CD8-positive, alpha-beta memory T cell (primary cell): ENCODE measurements at regions not wholly inside any gene's neighbourhood (a gene's known extent, or its start where the extent isn't known, plus 50 kb on each side); places are given as distances from the start of the nearest gene placed in this dataset.
A peak's percentile ranks its signal among the peaks of the same experiment; 100 is the strongest.
"Not testable (repeated sequence)": the region's sequence is repeated elsewhere in the genome, so short reads cannot be mapped to it uniquely, and the experiment has no call there.

Experiments used
- CTCF ChIA-PET: fragments of 350-600 bp; sonication (Branson Sonifier 250); formaldehyde crosslinking; loops from one replicate; lab custom pipeline; 2021; ENCODE audit warnings: antibody characterized with exemption; lab: Charles Lee
- POLR2A ChIA-PET: fragments of 350-600 bp; sonication (Branson Sonifier 250); formaldehyde crosslinking; loops from one replicate; lab custom pipeline; 2021; ENCODE audit warnings: antibody characterized with exemption; lab: Charles Lee
- DNase-seq, 5 donors: peaks; one replicate each; pipeline versions ENCODE4 v3.0.0 to v3.0.0-alpha.2; 2020 to 2022; ENCODE audit warnings: mixed read lengths in 1 of 5
- H3K27ac ChIP-seq: one replicate; pipeline ENCODE4 v1.7.0; 2013; ENCODE audit warnings: low read depth, mild to moderate bottlenecking, low read length, moderate library complexity
- H3K27me3 ChIP-seq: 2 replicates; pipeline ENCODE4 v1.7.0; 2013; ENCODE audit warnings: low read length, mild to moderate bottlenecking; ENCODE audit not compliant: insufficient read depth, poor library complexity, severe bottlenecking
- H3K36me3 ChIP-seq: 2 replicates; pipeline ENCODE4 v1.7.0; 2013; ENCODE audit warnings: mild to moderate bottlenecking, low read length, moderate library complexity; ENCODE audit not compliant: insufficient read depth
- H3K4me1 ChIP-seq: 2 replicates; pipeline ENCODE4 v1.7.0; 2013; ENCODE audit warnings: mild to moderate bottlenecking, low read length, moderate library complexity; ENCODE audit not compliant: insufficient read depth
- H3K4me3 ChIP-seq: 2 replicates; pipeline ENCODE4 v1.7.0; 2013; ENCODE audit warnings: mild to moderate bottlenecking, low read length
- H3K9me3 ChIP-seq: 2 replicates; pipeline ENCODE4 v1.7.0; 2013; ENCODE audit warnings: mild to moderate bottlenecking, low read length
- H3K27ac Mint-ChIP-seq, 8 donors: one replicate each; pipeline ENCODE4 v1.8.0; 2020 to 2021; ENCODE audit warnings: mixed read lengths in 8 of 8, mild to moderate bottlenecking in 6 of 8, inconsistent platforms in 3 of 8, moderate library complexity in 3 of 8
- H3K27me3 Mint-ChIP-seq, 2 donors: one replicate each; pipeline ENCODE4 v1.8.0; 2020 to 2021; ENCODE audit warnings: mixed read lengths in 2 of 2, mild to moderate bottlenecking in 1 of 2, moderate library complexity in 1 of 2
- H3K36me3 Mint-ChIP-seq, 3 donors: one replicate each; pipeline ENCODE4 v1.8.0; 2020 to 2021; ENCODE audit warnings: mixed read lengths in 3 of 3, inconsistent platforms in 1 of 3, mild to moderate bottlenecking in 1 of 3
- H3K4me1 Mint-ChIP-seq, 3 donors: one replicate each; pipeline ENCODE4 v1.8.0; 2020 to 2021; ENCODE audit warnings: mixed read lengths in 3 of 3, inconsistent platforms in 1 of 3, mild to moderate bottlenecking in 1 of 3
- H3K4me3 Mint-ChIP-seq, 7 donors: one replicate each; pipeline ENCODE4 v1.8.0; 2020 to 2021; ENCODE audit warnings: mixed read lengths in 7 of 7, mild to moderate bottlenecking in 6 of 7, moderate library complexity in 4 of 7, inconsistent platforms in 2 of 7
- H3K9me3 Mint-ChIP-seq, 5 donors: one replicate each; pipeline ENCODE4 v1.8.0; 2020 to 2022; ENCODE audit warnings: mixed read lengths in 5 of 5, mild to moderate bottlenecking in 3 of 5, moderate library complexity in 2 of 5, inconsistent platforms in 1 of 5

DNA sequence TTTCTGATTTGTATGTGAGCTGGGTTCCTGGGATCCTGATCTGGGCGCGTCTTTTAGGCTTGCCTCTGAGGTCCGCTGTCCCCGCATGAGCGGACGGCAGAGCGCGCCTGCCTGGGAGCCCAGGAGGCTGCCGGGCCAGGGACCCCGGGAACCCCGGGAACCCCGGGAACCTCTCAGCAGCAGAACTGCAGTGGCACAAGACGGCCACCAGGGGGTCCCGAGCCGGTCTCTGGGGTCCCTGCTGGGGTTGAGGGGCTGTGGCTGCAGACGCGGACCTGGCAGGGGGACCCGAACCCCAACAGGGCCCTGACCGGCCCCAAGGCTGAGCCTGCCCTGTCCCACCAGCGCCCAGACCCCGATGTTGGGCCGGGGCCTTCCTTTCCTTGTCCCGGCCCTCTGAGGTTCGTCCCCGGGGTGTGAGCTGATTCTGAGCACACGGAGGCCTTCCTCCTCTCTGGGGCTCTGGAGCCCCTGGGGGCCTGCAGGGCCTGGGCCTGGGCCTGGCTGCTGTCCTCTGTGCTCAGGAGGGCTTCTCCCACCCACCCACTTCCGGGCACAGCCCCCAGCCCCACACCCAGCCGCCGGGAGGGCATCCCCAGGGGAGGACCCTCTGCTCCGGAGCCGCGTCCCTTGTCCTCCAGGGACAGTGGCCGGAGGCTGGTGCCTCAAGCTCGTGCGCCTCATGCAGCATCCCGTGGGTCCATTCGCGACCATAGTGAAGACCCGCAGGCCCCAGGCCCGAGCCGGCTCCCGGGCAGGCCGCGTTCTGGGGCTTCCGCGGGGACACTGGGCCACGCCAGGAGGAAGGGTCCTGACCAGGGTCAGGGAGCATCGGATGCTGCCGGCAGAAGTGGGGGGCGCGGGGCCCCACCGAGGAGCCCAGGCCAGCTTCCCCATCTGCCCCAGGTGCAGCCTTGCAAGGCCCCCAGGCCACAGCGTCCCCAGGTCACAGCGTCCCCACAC is 152.9 kb downstream of the TMEM121 start:
- H3K4me1 ChIP-seq, H3K4me1 Mint-ChIP-seq, H3K36me3 ChIP-seq, H3K27me3 Mint-ChIP-seq, H3K27me3 ChIP-seq, DNase-seq, H3K27ac ChIP-seq, POLR2A ChIA-PET, H3K36me3 Mint-ChIP-seq, H3K4me3 ChIP-seq, H3K9me3 ChIP-seq, H3K27ac Mint-ChIP-seq, CTCF ChIA-PET, H3K4me3 Mint-ChIP-seq, H3K9me3 Mint-ChIP-seq: not testable (repeated sequence)

DNA sequence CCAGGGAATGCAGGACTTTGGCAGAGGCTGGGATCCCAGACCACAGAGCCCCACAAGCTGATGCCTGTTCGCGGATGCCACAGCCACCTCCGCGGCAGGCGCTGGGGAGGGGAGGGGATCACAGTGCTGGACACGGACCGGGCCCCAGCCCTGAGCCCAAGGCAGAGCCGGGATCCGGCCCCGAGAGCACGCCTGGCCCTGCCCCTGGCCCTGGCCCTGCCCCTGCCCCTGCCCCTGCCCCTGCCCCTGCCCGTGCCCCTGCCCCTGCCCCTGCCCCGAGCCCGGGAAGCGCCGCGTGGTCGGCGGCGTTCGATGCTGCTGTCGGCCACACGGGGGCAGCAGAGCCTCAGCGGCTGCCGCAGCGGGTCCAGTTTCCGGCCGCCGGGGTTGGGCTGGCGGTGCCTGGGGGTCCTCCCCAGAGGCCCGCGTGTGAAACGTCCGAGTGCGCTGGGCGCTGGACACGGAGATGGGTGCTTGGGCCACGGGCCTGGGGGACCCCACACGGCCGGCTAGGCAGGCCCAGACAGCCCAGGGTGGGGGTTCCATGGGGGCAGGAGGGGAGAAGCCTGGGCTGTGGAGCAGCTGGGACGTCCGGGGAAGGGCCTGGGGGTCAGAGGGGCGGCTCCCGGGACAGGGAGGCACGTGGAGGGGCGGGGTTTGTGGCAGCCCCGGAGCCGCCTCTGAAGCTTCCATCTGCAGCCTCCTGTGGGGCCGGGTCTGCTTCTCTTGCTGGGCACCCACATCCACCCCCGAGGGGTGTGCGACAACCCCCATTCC is 153.8 kb downstream of the TMEM121 start:
- H3K36me3 Mint-ChIP-seq, H3K4me3 ChIP-seq, H3K9me3 Mint-ChIP-seq, H3K4me1 ChIP-seq, CTCF ChIA-PET, H3K27me3 Mint-ChIP-seq, H3K36me3 ChIP-seq, H3K4me3 Mint-ChIP-seq, DNase-seq, POLR2A ChIA-PET, H3K27me3 ChIP-seq, H3K27ac ChIP-seq, H3K4me1 Mint-ChIP-seq, H3K9me3 ChIP-seq, H3K27ac Mint-ChIP-seq: not testable (repeated sequence)

DNA sequence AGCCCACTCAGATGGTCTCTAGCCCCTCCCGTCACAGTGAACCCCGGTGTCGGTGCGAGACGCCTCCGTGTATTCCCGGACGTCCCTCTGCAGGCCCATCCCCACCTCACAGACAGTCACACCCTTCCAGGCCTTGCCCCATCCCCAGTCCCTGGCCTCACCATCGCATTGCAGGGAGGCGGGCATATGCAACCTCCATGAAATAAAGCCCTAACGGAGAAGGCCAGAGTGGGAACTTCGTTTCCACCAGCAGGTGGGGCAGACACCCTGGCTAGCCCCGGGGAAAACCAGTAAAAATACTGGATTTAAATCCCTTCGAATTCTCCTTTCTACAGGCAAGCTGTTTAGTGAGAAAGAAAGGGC is 154.3 kb downstream of the TMEM121 start:
- H3K36me3 Mint-ChIP-seq, H3K4me3 ChIP-seq, H3K4me1 ChIP-seq, CTCF ChIA-PET, H3K9me3 ChIP-seq, H3K27ac Mint-ChIP-seq, H3K4me3 Mint-ChIP-seq, H3K27me3 Mint-ChIP-seq, H3K4me1 Mint-ChIP-seq, H3K9me3 Mint-ChIP-seq, H3K27ac ChIP-seq, POLR2A ChIA-PET, DNase-seq, H3K36me3 ChIP-seq, H3K27me3 ChIP-seq: not testable (repeated sequence)

DNA sequence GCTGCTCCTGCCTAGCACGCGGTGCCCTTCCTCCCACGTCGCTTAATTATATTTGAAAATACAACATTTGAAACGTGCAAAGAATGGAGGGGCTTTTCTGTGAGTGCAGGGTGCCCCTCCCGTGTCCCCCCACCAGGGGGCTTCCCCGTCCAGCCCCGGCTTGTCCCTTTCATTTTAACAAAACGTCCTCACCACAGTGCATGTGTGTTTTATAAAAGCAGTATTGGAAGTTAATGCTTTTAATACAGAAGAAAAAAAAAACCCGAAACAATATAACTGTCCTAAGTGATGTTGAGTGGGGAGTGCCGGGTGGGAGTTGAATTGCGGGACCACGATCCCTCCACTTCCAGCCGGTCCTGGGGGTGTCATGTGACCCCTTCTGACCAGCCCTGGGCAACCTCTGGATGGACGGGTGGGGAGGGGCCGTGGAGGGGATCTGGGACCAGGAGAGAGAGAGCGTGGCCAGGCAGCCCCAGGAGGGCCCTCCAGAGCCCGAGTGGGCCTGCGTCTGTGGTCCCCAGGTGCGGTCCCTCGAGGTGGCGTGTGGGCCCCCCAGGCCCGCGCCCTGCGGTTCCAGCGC is 155.3 kb downstream of the TMEM121 start:
- H3K9me3 Mint-ChIP-seq, H3K27me3 Mint-ChIP-seq, H3K36me3 Mint-ChIP-seq, H3K27ac ChIP-seq, H3K4me3 ChIP-seq, H3K4me1 Mint-ChIP-seq, DNase-seq, CTCF ChIA-PET, H3K9me3 ChIP-seq, POLR2A ChIA-PET, H3K36me3 ChIP-seq, H3K27me3 ChIP-seq, H3K4me1 ChIP-seq, H3K27ac Mint-ChIP-seq: not testable (repeated sequence)
- H3K4me3 Mint-ChIP-seq = peak overlapping the region in 1 of 7 donors; percentile 43

DNA sequence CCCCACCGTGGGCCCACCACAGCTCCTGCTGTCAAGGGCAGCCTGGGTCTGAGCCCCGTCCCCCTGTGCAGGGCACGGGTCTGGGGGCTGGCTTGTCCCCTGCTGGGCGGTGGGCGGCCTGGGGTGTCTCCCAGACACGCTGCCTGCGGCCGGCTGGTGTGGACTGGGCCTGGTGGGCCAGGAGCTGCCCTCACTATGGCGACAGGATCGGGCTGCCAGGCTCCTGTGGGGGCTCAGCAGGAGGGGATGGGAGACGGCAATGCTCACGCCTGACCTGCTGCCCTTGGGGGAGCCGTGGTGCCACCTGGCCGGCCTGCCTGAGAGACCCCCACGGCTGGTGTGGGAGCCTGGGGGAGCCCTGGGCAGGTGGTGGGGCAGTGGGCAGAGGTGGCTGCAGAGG is 156.1 kb downstream of the TMEM121 start:
- H3K4me3 Mint-ChIP-seq, H3K27me3 ChIP-seq, H3K27ac ChIP-seq, H3K9me3 ChIP-seq, H3K36me3 Mint-ChIP-seq, H3K27me3 Mint-ChIP-seq, H3K4me3 ChIP-seq, CTCF ChIA-PET, H3K4me1 ChIP-seq, POLR2A ChIA-PET, DNase-seq, H3K36me3 ChIP-seq, H3K27ac Mint-ChIP-seq, H3K9me3 Mint-ChIP-seq, H3K4me1 Mint-ChIP-seq: not testable (repeated sequence)

DNA sequence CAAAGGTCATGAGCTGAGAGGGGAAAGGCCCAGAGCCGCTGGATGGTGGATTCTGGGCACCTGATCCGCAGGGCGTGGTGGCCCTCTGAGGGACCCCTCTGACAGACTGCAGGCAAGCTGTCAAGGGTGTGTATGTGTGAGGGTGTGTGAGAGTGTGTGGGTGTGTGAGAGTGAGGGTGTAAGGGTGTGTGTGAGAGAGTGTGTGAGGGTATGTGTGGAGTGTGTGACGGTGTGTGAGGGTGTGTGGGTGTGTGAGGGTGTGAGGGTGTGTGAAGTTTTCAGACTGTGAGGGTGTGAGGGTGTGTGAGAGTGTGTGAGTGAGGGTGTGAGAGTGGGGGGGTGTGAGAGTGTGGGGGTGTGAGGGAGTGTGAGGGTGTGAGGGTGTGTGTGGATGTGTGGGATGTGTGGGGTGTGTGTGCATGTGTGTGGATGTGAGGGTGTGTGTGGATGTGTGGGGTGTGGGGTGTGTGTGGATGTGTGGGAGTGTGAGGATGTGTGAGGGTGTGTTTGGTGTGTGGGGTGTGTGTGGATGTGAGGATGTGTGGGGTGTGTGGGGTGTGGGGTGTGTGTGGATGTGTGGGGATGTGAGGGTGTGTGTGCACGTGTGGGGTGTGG is 156.7 kb downstream of the TMEM121 start:
- Mint-ChIP-seq H3K9me3 (no peaks in the 10 kb centered on the region), H3K36me3 (no peaks in the 10 kb centered on the region), H3K4me1 (peaks cover 0 to 2% (median 0%) of the 10 kb centered on the region in 3 donors), H3K27me3 (peaks cover 0 to 2% of the 10 kb centered on the region in 2 donors), H3K27ac (no peak overlapping the region), H3K4me3 (no peak overlapping the region)
- H3K27me3 ChIP-seq = no peaks in the 10 kb centered on the region
- ChIA-PET POLR2A (no interaction called here), CTCF (no interaction called here)
- DNase-seq = no peak
- no peaks in the 10 kb centered on the region for H3K9me3 ChIP-seq
- no peaks in the 10 kb centered on the region for H3K36me3 ChIP-seq
- H3K27ac ChIP-seq = no peak overlapping the region
- no peak overlapping the region for H3K4me3 ChIP-seq
- H3K4me1 ChIP-seq = no peaks in the 10 kb centered on the region

DNA sequence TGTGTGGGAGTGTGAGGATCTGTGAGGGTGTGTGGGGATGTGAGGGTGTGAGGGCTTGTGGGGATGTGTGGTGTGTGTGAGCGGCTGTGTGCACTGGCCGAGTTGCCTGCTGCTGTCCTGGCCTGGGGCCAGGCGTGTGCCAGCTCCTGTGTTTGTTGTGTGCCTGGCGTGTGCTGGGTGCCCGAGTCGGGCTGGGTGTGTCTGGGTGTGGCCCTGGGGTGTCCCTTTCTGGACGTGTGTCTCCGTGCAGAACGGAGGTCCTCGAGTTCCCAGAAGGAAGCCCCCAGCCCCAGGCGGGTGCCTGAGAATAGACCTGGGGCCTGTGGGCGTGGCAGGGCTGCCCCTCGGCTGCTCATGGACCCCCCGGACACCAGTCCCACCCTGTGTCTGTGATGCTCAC is 157.7 kb downstream of the TMEM121 start:
- DNase-seq, H3K4me3 Mint-ChIP-seq, H3K27ac ChIP-seq, H3K36me3 ChIP-seq, H3K27ac Mint-ChIP-seq, H3K9me3 Mint-ChIP-seq, H3K27me3 Mint-ChIP-seq, CTCF ChIA-PET, H3K9me3 ChIP-seq, H3K36me3 Mint-ChIP-seq, POLR2A ChIA-PET, H3K4me3 ChIP-seq, H3K4me1 ChIP-seq, H3K4me1 Mint-ChIP-seq, H3K27me3 ChIP-seq: not testable (repeated sequence)

DNA sequence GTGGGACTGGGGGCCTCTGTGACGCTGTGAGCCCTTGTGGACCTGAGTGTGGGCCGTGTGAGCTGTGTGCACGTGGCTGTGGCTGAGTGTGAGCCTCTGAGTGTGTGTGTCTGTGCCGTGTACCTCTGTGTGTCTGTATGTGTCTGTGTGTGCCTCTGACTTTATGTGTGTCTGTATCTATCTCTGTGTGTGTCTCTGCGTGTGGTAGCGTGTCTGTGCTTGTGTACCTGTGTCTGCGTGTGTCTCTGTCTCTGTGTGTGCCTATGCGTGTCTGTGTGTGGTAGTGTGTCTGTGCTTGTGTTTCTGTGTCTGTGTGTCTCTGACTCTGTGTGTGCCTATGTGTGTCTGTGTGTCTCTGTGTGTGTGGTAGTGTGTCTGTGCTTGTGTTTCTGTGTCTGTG is 158.2 kb downstream of the TMEM121 start:
- POLR2A ChIA-PET, H3K27me3 Mint-ChIP-seq, DNase-seq, H3K36me3 ChIP-seq, H3K4me3 Mint-ChIP-seq, H3K9me3 Mint-ChIP-seq, H3K9me3 ChIP-seq, CTCF ChIA-PET, H3K4me1 Mint-ChIP-seq, H3K36me3 Mint-ChIP-seq, H3K27ac ChIP-seq, H3K27me3 ChIP-seq, H3K4me1 ChIP-seq, H3K4me3 ChIP-seq: not testable (repeated sequence)
- peak overlapping the region in 1 of 8 donors; percentile 71 for H3K27ac Mint-ChIP-seq
